Lower lobe of right lung (tissue), 2 donors: ENCODE measurements at regions not wholly inside any gene's neighbourhood (a gene's known extent, or its start where the extent isn't known, plus 50 kb on each side); places are given as distances from the start of the nearest gene placed in this dataset.

Experiments
- ATAC-seq, 2 donors: fragments of 200-7000 bp; cut with Tn5 transposase; one replicate each; pipeline ENCODE4 v1.9.1; 2020 to 2022; ENCODE audit warnings: mild to moderate bottlenecking in 2 of 2, moderate library complexity in 2 of 2
- DNase-seq: peaks from one replicate; pipeline ENCODE4 v3.0.0-alpha.2; 2020
- H3K27ac ChIP-seq: fragments of 200-600 bp; one replicate; pipeline ENCODE4 v1.8.0; 2022
- H3K27me3 ChIP-seq: fragments of 200-600 bp; one replicate; pipeline ENCODE4 v1.8.0; 2022; ENCODE audit warnings: low read depth
- H3K36me3 ChIP-seq: fragments of 200-600 bp; one replicate; pipeline ENCODE4 v1.8.0; 2022; ENCODE audit warnings: mild to moderate bottlenecking
- H3K4me1 ChIP-seq: fragments of 200-600 bp; one replicate; pipeline ENCODE4 v1.8.0; 2022
- H3K4me3 ChIP-seq: fragments of 200-600 bp; one replicate; pipeline ENCODE4 v1.8.0; 2022; ENCODE audit warnings: mild to moderate bottlenecking
- H3K9me3 ChIP-seq: fragments of 200-600 bp; one replicate; pipeline ENCODE4 v1.8.0; 2022
- CTCF ChIP-seq: fragments of 200-600 bp; IDR thresholded peaks from one replicate; pipeline ENCODE4 v1.8.0; 2022; ENCODE audit warnings: antibody characterized with exemption, mild to moderate bottlenecking
- intact Hi-C: fragments of 100-400 bp; cut with DNase I; formaldehyde crosslinking; loops from one replicate; pipeline ENCODE4 v1.11.0; 2022
- donor health status: DM: no; HTN: yes; CAD: no; lungs with severe emphysema.

DNA sequence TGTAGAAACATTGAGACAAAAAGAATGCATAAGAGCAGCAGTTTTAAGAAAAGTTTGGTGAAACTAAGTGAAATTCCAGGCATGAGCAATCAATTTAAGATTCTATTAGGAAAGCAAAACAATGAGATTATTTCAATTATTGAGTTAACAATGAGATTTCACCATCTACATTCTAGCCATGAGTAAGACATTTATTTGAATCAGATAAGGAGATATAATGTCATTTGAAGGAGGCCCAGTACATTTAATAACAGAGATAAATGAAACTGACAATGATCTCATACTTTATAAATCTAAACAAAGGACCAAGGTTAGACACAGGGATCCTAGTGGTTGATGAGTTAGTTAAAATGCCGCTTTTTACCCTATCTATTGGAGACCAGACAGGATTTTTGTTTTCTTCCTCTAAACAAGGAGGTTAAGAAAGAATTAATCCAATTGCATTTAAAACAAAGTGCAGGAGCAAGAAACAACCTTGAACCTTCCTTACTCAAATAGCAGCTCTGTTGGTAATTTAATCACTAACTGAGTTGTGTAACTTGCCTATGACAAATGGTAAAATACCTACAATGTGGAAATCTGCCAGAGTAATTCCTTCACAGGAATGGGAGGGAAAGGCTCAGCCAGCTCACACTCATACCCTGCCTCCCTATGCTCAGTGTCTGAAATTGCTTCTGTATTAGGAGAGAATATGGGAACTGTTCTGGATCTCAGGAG, 103.5 kb upstream of the NR3C1 start:
- no peaks in the 10 kb centered on the region for H3K9me3 ChIP-seq
- no peaks in the 10 kb centered on the region for H3K27me3 ChIP-seq
- H3K4me1 ChIP-seq: peaks cover 12% of the 10 kb centered on the region
- H3K36me3 ChIP-seq: no peaks in the 10 kb centered on the region
- ATAC-seq (peak; percentile 71 to 93), DNase-seq (no peak)
- no peak overlapping the region for H3K4me3 ChIP-seq
- intact Hi-C loops: no loop called here
- no peak overlapping the region for H3K27ac ChIP-seq
- no peak for TF ChIP-seq CTCF

GRCh38 chr5:143505934-143506333, 102.4 kb upstream of the NR3C1 start:
- no peak for TF ChIP-seq CTCF
- intact Hi-C loops: no loop called here
- no peak for DNase-seq

DNA sequence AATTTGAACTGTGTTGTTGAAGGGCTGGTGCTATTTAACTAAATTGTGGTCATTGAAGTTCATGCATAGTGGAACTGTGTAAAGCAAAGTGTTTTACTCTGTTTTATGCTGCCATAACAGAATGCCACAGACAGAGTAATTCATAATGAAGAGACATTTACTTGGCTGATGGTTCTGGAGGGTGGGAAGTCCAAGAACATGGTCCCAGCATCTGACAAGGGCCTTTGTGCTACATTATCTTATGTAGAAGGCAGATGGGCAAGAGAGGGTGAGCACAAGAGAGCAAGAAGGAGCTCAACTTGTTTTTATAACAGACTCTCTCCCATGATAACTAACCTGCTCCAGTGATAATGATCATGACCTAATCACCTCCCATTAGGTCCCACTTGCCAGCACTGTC, 101.9 kb upstream of the NR3C1 start:
- intact Hi-C loops: no loop called here
- no peaks in the 10 kb centered on the region for H3K27me3 ChIP-seq
- H3K36me3 ChIP-seq: no peaks in the 10 kb centered on the region
- no peak for DNase-seq
- H3K27ac ChIP-seq: no peak overlapping the region
- TF ChIP-seq CTCF: no peak
- H3K4me3 ChIP-seq: no peak overlapping the region
- no peak for ATAC-seq
- H3K4me1 ChIP-seq: peaks cover 12% of the 10 kb centered on the region
- no peaks in the 10 kb centered on the region for H3K9me3 ChIP-seq

More at GRCh38 chr5:143505934-143506333, 102.4 kb upstream of the NR3C1 start:
- Histone ChIP-seq H3K27ac (no peak overlapping the region), H3K4me3 (no peak overlapping the region), H3K9me3 (no peaks in the 10 kb centered on the region), H3K27me3 (no peaks in the 10 kb centered on the region), H3K4me1 (peaks cover 12% of the 10 kb centered on the region), H3K36me3 (no peaks in the 10 kb centered on the region)
- ATAC-seq: no peak

- Histone ChIP-seq H3K9me3 (no peaks in the 10 kb centered on the region), H3K36me3 (no peaks in the 10 kb centered on the region), H3K27me3 (no peaks in the 10 kb centered on the region), H3K27ac (no peak overlapping the region), H3K4me3 (no peak overlapping the region), H3K4me1 (peaks cover under 1% of the 10 kb centered on the region)
- no peak for TF ChIP-seq CTCF
- ATAC-seq (no peak), DNase-seq (no peak)
- intact Hi-C loops: no loop called here
Observed at GRCh38 chr5:143501310-143502044, 98.0 kb upstream of the NR3C1 start.

GRCh38 chr5:143499480-143500114, 96.1 kb upstream of the NR3C1 start:
- Histone ChIP-seq H3K27ac (no peak overlapping the region), H3K4me1 (peaks cover 14% of the 10 kb centered on the region), H3K27me3 (no peaks in the 10 kb centered on the region), H3K4me3 (no peak overlapping the region), H3K9me3 (no peaks in the 10 kb centered on the region), H3K36me3 (no peaks in the 10 kb centered on the region)
- DNase-seq (no peak), ATAC-seq (no peak)
- no peak for TF ChIP-seq CTCF
- intact Hi-C loops: no loop called here
